ENCODE measurements at regions not wholly inside any gene's neighbourhood (a gene's known extent, or its start where the extent isn't known, plus 50 kb on each side); places are given as distances from the start of the nearest gene placed in this dataset.

- TF ChIP-seq CTCF (conservative IDR thresholded peaks at IDR 0.05; ENCODE audit: low read depth, low read length) = no peak
Observed at GRCh38 chr6:26296556-26296856, 68.5 kb upstream of the BTN3A2 start.

GRCh38 chr6:26296857-26297648 is 67.9 kb upstream of the BTN3A2 start:
- no peak for TF ChIP-seq CTCF (conservative IDR thresholded peaks at IDR 0.05; ENCODE audit: low read depth, low read length)
- no peak for DNase-seq (ENCODE audit: low read depth)
- H3K4me3 ChIP-seq (ENCODE audit: low read depth, low read length) = no peak overlapping the region

More at GRCh38 chr6:26296556-26296856, 68.5 kb upstream of the BTN3A2 start:
- DNase-seq (ENCODE audit: low read depth) = no peak
- H3K4me3 ChIP-seq (ENCODE audit: low read depth, low read length) = no peak overlapping the region

DNA sequence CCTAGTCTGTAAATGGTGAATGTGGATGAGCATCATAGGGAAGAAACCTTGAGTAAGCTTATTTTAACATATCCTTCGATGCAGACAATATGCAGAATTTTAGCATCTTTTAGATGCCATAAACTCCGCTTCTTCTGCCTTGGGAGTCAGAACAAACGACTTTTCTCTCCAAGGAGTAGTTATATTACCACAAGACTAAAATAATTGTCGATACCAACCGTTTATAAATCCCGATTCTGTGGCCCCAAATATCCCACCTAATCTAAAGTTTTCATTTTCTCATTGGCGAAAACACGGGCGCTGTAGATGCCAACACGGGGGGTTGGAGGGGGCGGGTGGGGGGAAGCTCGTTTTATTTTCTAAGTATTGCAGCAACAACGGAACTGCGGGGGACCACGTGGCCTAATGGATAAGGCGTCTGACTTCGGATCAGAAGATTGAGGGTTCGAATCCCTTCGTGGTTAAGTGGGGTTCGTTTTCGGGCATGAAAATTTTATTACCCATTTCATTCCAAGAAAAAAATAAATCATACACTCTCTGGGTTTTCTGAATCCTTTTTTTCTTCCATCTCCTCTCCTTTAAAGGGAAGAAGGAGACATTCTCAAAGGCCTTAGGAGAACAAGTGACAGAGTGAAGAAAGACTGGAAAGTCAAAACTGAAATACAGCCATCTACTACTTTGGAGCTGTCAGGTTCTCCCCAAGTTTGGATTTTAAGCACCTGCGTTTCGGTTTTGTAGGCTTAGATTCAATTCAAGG is 65.5 kb upstream of the BTN3A2 start:
- DNase-seq (ENCODE audit: low read depth) = no peak
- H3K4me3 ChIP-seq (ENCODE audit: low read depth, low read length) = no peak overlapping the region

GRCh38 chr6:26300043-26300331 is 65.0 kb upstream of the BTN3A2 start:
- no peak for TF ChIP-seq CTCF (conservative IDR thresholded peaks at IDR 0.05; ENCODE audit: low read depth, low read length)
- no peak for DNase-seq (ENCODE audit: low read depth)

More for the DNA sequence above, 65.5 kb upstream of the BTN3A2 start:
- TF ChIP-seq CTCF (conservative IDR thresholded peaks at IDR 0.05; ENCODE audit: low read depth, low read length) = no peak

GRCh38 chr6:26300359-26300758 is 64.6 kb upstream of the BTN3A2 start:
- no peak for TF ChIP-seq CTCF (conservative IDR thresholded peaks at IDR 0.05; ENCODE audit: low read depth, low read length)
- DNase-seq (ENCODE audit: low read depth) = no peak
- H3K4me3 ChIP-seq (ENCODE audit: low read depth, low read length) = no peak overlapping the region

More at GRCh38 chr6:26300043-26300331, 65.0 kb upstream of the BTN3A2 start:
- no peak overlapping the region for H3K4me3 ChIP-seq (ENCODE audit: low read depth, low read length)

GRCh38 chr6:26300828-26301227 is 64.2 kb upstream of the BTN3A2 start:
- TF ChIP-seq CTCF (conservative IDR thresholded peaks at IDR 0.05; ENCODE audit: low read depth, low read length) = no peak
- DNase-seq (ENCODE audit: low read depth) = no peak
- H3K4me3 ChIP-seq (ENCODE audit: low read depth, low read length) = no peak overlapping the region

- DNase-seq (ENCODE audit: low read depth) = no peak
- H3K4me3 ChIP-seq (ENCODE audit: low read depth, low read length) = no peak overlapping the region
- TF ChIP-seq CTCF (conservative IDR thresholded peaks at IDR 0.05; ENCODE audit: low read depth, low read length) = no peak
Observed at GRCh38 chr6:26301638-26302037, 63.4 kb upstream of the BTN3A2 start.
